CD14-positive monocyte (primary cell): ENCODE measurements at regions not wholly inside any gene's neighbourhood (a gene's known extent, or its start where the extent isn't known, plus 50 kb on each side); places are given as distances from the start of the nearest gene placed in this dataset.

Experiments
- DNase-seq, 3 donors: peaks; one replicate each; pipeline ENCODE4 v3.0.0-alpha.2; 2011 to 2022
- H2AFZ ChIP-seq: 2 replicates; pipeline ENCODE4 v1.6.0; 2012; ENCODE audit warnings: mild to moderate bottlenecking, low read depth, low read length, inconsistent platforms; ENCODE audit not compliant: insufficient read depth, poor library complexity, severe bottlenecking
- H3K27ac ChIP-seq, 2 donors: 1 replicate in 1 of 2; 2 replicates in 1 of 2; pipeline ENCODE4 v1.5.1; 2012 to 2013; ENCODE audit warnings: low read length in 2 of 2, control low read depth in 1 of 2, inconsistent platforms in 1 of 2, low read depth in 1 of 2, mild to moderate bottlenecking in 1 of 2
- H3K27me3 ChIP-seq, 2 donors: one replicate each; pipeline versions ENCODE4 v1.6.0 to v1.6.1; 2011 to 2013; ENCODE audit warnings: low read length in 2 of 2; ENCODE audit not compliant: control insufficient read depth in 2 of 2, insufficient read depth in 2 of 2
- H3K36me3 ChIP-seq, 2 donors: replicated peaks in 1 of 2; 1 replicate in 1 of 2; 2 replicates in 1 of 2; pipeline versions ENCODE4 v1.5.1 to v1.6.1; 2012 to 2013; ENCODE audit warnings: low read length in 2 of 2, control low read depth in 1 of 2, inconsistent platforms in 1 of 2, mild to moderate bottlenecking in 1 of 2; ENCODE audit not compliant: insufficient read depth in 2 of 2, control insufficient read depth in 1 of 2
- H3K4me1 ChIP-seq, 2 donors: 1 replicate in 1 of 2; 2 replicates in 1 of 2; pipeline versions ENCODE4 v1.5.1 to v1.6.1; 2012 to 2013; ENCODE audit warnings: low read length in 2 of 2, control low read depth in 1 of 2, inconsistent platforms in 1 of 2, mild to moderate bottlenecking in 1 of 2, moderate library complexity in 1 of 2; ENCODE audit not compliant: insufficient read depth in 2 of 2, control insufficient read depth in 1 of 2
- H3K4me2 ChIP-seq: replicated peaks from 2 replicates; pipeline ENCODE3; 2012; ENCODE audit warnings: low read length, moderate library complexity, mild to moderate bottlenecking; ENCODE audit not compliant: poor library complexity, severe bottlenecking; ENCODE audit errors: extremely low read depth
- H3K4me3 ChIP-seq, 3 experiments: fragments of 200-600 bp in 1 of 3; sonication (generic) in 1 of 3; replicated peaks in 1 of 3; 1 replicate in 2 of 3; 2 replicates in 1 of 3; pipeline ENCODE4 v1.5.1; 2011 to 2013; ENCODE audit warnings: low read length in 3 of 3, mild to moderate bottlenecking in 3 of 3, control low read depth in 2 of 3, low read depth in 2 of 3, inconsistent platforms in 1 of 3, moderate library complexity in 1 of 3
- H3K79me2 ChIP-seq: 2 replicates; pipeline ENCODE4 v1.6.0; 2012; ENCODE audit warnings: mild to moderate bottlenecking, control low read depth, inconsistent platforms, low read length, moderate library complexity; ENCODE audit not compliant: insufficient read depth
- H3K9ac ChIP-seq: 2 replicates; pipeline ENCODE4 v1.6.0; 2017; ENCODE audit warnings: low read length, mild to moderate bottlenecking; ENCODE audit not compliant: insufficient read depth, poor library complexity, severe bottlenecking
- H3K9me3 ChIP-seq, 2 donors: replicated peaks in 1 of 2; 1 replicate in 1 of 2; 2 replicates in 1 of 2; pipeline versions ENCODE4 v1.5.1 to v1.6.1; 2012 to 2013; ENCODE audit warnings: low read length in 2 of 2, control low read depth in 1 of 2; ENCODE audit not compliant: control insufficient read depth in 1 of 2, insufficient read depth in 1 of 2
- H4K20me1 ChIP-seq: 2 replicates; pipeline ENCODE4 v1.6.0; 2012; ENCODE audit warnings: mild to moderate bottlenecking, low read length, control low read depth, moderate library complexity; ENCODE audit not compliant: insufficient read depth
- H3K27ac Mint-ChIP-seq, 7 donors: one replicate each; pipeline ENCODE4 v1.8.0; 2020; ENCODE audit warnings: mild to moderate bottlenecking in 7 of 7, mixed read lengths in 7 of 7, moderate library complexity in 6 of 7, inconsistent platforms in 2 of 7
- H3K27me3 Mint-ChIP-seq, 3 donors: one replicate each; pipeline ENCODE4 v1.8.0; 2021 to 2022; ENCODE audit warnings: low read depth in 3 of 3, mild to moderate bottlenecking in 3 of 3, mixed read lengths in 3 of 3, moderate library complexity in 3 of 3, inconsistent platforms in 1 of 3
- H3K36me3 Mint-ChIP-seq, 2 donors: one replicate each; pipeline ENCODE4 v1.8.0; 2020; ENCODE audit warnings: mixed read lengths in 2 of 2, inconsistent platforms in 1 of 2, mild to moderate bottlenecking in 1 of 2
- H3K4me1 Mint-ChIP-seq: one replicate; pipeline ENCODE4 v1.8.0; 2020; ENCODE audit warnings: mild to moderate bottlenecking, mixed read lengths
- H3K4me3 Mint-ChIP-seq, 2 donors: one replicate each; pipeline ENCODE4 v1.8.0; 2020; ENCODE audit warnings: mild to moderate bottlenecking in 2 of 2, mixed read lengths in 2 of 2, moderate library complexity in 1 of 2
- H3K9me3 Mint-ChIP-seq, 7 donors: one replicate each; pipeline ENCODE4 v1.8.0; 2020 to 2022; ENCODE audit warnings: mixed read lengths in 7 of 7, mild to moderate bottlenecking in 6 of 7, moderate library complexity in 6 of 7, inconsistent platforms in 2 of 7
- WGBS: methylation state at CpG from one replicate; pipeline ENCODE4 v1.1.5; 2013; ENCODE audit warnings: missing lambda C conversion rate; ENCODE audit not compliant: insufficient coverage; 5-methylcytosine and 5-hydroxymethylcytosine counted together
- intact Hi-C, 2 donors: fragments of 100-400 bp; cut with micrococcal nuclease; formaldehyde crosslinking; loops; one replicate each; pipeline versions ENCODE4 v1.15.0 to v1.15.1; 2023
- TF ChIP-seq, protein P1 (sequence below): fragments of 200-600 bp; IDR thresholded peaks from one replicate; pipeline ENCODE4 v1.8.0; 2022; ENCODE audit warnings: antibody characterized with exemption, mild to moderate bottlenecking

DNA sequence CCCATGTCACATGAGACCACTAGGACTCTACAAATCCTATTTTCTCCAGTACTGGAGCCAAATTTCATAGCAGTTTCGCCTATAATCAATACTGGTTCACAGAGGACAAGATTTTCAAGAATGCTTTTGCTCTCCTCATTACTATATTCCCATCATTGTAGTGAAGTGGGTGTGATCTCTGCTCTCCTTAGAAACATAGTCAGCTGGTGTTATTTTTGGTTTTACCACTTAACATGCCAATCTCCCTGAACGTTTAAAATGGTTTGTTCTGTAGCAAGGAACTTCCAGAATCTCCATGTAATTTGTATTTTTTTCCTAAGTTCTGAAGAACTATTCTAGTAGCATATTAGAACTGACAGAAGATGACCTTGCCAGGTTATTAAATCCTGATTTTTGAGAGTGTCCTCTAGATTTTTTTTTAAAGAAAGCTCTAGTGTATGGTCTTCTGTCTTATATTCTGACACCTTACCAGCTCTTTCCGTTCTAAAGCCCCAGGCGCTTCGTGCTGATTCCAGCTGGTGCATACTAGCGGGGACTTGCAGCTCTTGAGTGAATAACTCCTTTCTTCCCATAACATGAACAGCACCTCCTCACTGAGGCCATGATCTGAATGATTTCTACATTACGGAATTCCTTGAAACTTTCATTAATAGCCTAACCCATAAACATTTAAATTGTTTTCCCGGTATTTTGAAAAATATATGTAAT, 1372.9 kb downstream of the TECRL start:
- no peak overlapping the region for H3K9ac ChIP-seq
- H3K4me2 ChIP-seq: no peak overlapping the region
- H3K27me3 Mint-ChIP-seq: no peaks in the 10 kb centered on the region
- no CpG with 5 or more reads among the region's 8 CpGs for WGBS
- H2AFZ ChIP-seq: no peak overlapping the region
- no peak overlapping the region for H3K27ac ChIP-seq
- H3K27me3 ChIP-seq: no peaks in the 10 kb centered on the region
- no peaks in the 10 kb centered on the region for H3K9me3 ChIP-seq
- H3K36me3 Mint-ChIP-seq: no peaks in the 10 kb centered on the region
- no peak overlapping the region for H3K4me3 Mint-ChIP-seq
- no peaks in the 10 kb centered on the region for H3K36me3 ChIP-seq
- no peak overlapping the region for H3K4me3 ChIP-seq
- TF ChIP-seq, protein P1, sequence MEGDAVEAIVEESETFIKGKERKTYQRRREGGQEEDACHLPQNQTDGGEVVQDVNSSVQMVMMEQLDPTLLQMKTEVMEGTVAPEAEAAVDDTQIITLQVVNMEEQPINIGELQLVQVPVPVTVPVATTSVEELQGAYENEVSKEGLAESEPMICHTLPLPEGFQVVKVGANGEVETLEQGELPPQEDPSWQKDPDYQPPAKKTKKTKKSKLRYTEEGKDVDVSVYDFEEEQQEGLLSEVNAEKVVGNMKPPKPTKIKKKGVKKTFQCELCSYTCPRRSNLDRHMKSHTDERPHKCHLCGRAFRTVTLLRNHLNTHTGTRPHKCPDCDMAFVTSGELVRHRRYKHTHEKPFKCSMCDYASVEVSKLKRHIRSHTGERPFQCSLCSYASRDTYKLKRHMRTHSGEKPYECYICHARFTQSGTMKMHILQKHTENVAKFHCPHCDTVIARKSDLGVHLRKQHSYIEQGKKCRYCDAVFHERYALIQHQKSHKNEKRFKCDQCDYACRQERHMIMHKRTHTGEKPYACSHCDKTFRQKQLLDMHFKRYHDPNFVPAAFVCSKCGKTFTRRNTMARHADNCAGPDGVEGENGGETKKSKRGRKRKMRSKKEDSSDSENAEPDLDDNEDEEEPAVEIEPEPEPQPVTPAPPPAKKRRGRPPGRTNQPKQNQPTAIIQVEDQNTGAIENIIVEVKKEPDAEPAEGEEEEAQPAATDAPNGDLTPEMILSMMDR: no peak
- H3K79me2 ChIP-seq: no peaks in the 10 kb centered on the region
- no peak for DNase-seq
- H3K9me3 Mint-ChIP-seq: peaks cover 0 to 5% (median 0%) of the 10 kb centered on the region in 7 donors
- intact Hi-C loops: no loop called here
- no peaks in the 10 kb centered on the region for H4K20me1 ChIP-seq
- H3K4me1 Mint-ChIP-seq: no peaks in the 10 kb centered on the region
- H3K4me1 ChIP-seq: no peaks in the 10 kb centered on the region
- no peak overlapping the region for H3K27ac Mint-ChIP-seq

DNA sequence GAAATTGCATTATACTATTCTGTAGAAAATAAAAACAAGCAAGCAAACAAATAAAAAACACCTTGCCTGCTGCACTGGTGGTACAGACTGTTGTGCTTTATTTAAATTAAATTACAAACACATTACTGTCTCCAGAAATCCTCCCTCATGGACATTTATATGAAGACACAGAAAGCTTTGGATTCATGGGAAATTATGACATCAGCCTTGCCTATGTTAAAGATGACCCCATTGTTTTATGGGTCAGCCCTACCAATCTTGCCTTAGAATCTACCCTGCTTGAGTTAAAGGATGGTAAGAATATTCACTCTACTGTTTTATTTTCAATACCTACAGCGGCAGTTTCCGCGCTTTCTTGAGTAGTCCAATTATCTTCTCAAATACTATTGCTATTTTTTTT, 1379.9 kb downstream of the TECRL start:
- no peak overlapping the region for H3K4me2 ChIP-seq
- H3K9ac ChIP-seq: no peak overlapping the region
- H3K27me3 ChIP-seq: no peaks in the 10 kb centered on the region
- H2AFZ ChIP-seq: no peak overlapping the region
- Mint-ChIP-seq H3K36me3 (no peaks in the 10 kb centered on the region), H3K27me3 (no peaks in the 10 kb centered on the region), H3K4me3 (no peak overlapping the region), H3K9me3 (peaks cover 0 to 7% (median 0%) of the 10 kb centered on the region in 7 donors), H3K27ac (no peak overlapping the region), H3K4me1 (no peaks in the 10 kb centered on the region)
- TF ChIP-seq, protein P1: no peak
- H3K36me3 ChIP-seq: no peaks in the 10 kb centered on the region
- intact Hi-C loops: no loop called here
- H3K79me2 ChIP-seq: no peaks in the 10 kb centered on the region
- peaks cover 0 to 4% of the 10 kb centered on the region in 2 donors for H3K9me3 ChIP-seq
- no peak for DNase-seq
- H4K20me1 ChIP-seq: no peaks in the 10 kb centered on the region
- no CpG with 5 or more reads among the region's 3 CpGs for WGBS
- H3K4me3 ChIP-seq: no peak overlapping the region
- H3K27ac ChIP-seq: no peak overlapping the region
- no peaks in the 10 kb centered on the region for H3K4me1 ChIP-seq
